ENCODE measurements at regions not wholly inside any gene's neighbourhood (a gene's known extent, or its start where the extent isn't known, plus 50 kb on each side); places are given as distances from the start of the nearest gene placed in this dataset.

GRCh38 chr3:23146163-23146562 lies 57.0 kb upstream of the UBE2E2 start:
- DNase-seq (no peak), ATAC-seq (no peak)
- intact Hi-C loops (cut with micrococcal nuclease) = no loop called here

- ATAC-seq = no peak
- intact Hi-C loops (cut with micrococcal nuclease) = no loop called here
- no peak for DNase-seq
Measured at GRCh38 chr3:23152989-23153388, 50.1 kb upstream of the UBE2E2 start.
